H1 (cell line): ENCODE measurements at regions not wholly inside any gene's neighbourhood (a gene's known extent, or its start where the extent isn't known, plus 50 kb on each side); places are given as distances from the start of the nearest gene placed in this dataset.

ENCODE experiments used
- CTCF ChIA-PET: fragments of 300-600 bp; sonication (Branson Sonifier 250); formaldehyde crosslinking; loops from one replicate; lab custom pipeline; 2021; ENCODE audit not compliant: partially characterized antibody; lab: Charles Lee
- POLR2A ChIA-PET: fragments of 300-600 bp; sonication (Branson Sonifier 250); formaldehyde crosslinking; loops from one replicate; lab custom pipeline; 2021; ENCODE audit warnings: inconsistent platforms; ENCODE audit not compliant: partially characterized antibody; lab: Charles Lee
- DNase-seq, 2 experiments: peaks; one replicate each; pipeline versions ENCODE4 v3.0.0 to v3.0.0-alpha.2; 2010 to 2022; ENCODE audit warnings: low spot score in 2 of 2, low read depth in 1 of 2, mixed read lengths in 1 of 2
- FAIRE-seq: peaks from 2 replicates; lab custom pipeline; 2011; peaks lifted over from hg19 to GRCh38; lab: Jason Lieb, UNC
- H2AFZ ChIP-seq: 2 replicates; pipeline ENCODE4 v1.8.1; 2012; ENCODE audit warnings: low read length, inconsistent platforms
- H2AK5ac ChIP-seq: 2 replicates; pipeline ENCODE4 v1.6.1; 2013; ENCODE audit warnings: low read depth, low read length
- H2BK120ac ChIP-seq: replicated peaks from 2 replicates; pipeline ENCODE3; 2013; ENCODE audit warnings: low read depth, low read length, inconsistent platforms
- H2BK12ac ChIP-seq: 2 replicates; pipeline ENCODE4 v1.6.1; 2013; ENCODE audit warnings: low read depth, low read length
- H2BK15ac ChIP-seq: 2 replicates; pipeline ENCODE4 v1.6.1; 2013; ENCODE audit warnings: low read length
- H2BK20ac ChIP-seq: 2 replicates; pipeline ENCODE4 v1.6.1; 2013; ENCODE audit warnings: low read length
- H2BK5ac ChIP-seq: 2 replicates; pipeline ENCODE4 v1.6.1; 2013; ENCODE audit warnings: low read depth, low read length
- H3K14ac ChIP-seq: 2 replicates; pipeline ENCODE4 v1.6.1; 2013; ENCODE audit warnings: inconsistent platforms; ENCODE audit not compliant: insufficient read length
- H3K18ac ChIP-seq: 2 replicates; pipeline ENCODE4 v1.6.1; 2013; ENCODE audit warnings: low read length; ENCODE audit errors: extremely low read depth
- H3K23ac ChIP-seq: 2 replicates; pipeline ENCODE4 v1.6.1; 2013; ENCODE audit warnings: inconsistent platforms; ENCODE audit not compliant: insufficient read length
- H3K23me2 ChIP-seq: 2 replicates; pipeline ENCODE4 v1.6.1; 2013; ENCODE audit warnings: low read depth, low read length
- H3K27ac ChIP-seq: 2 replicates; pipeline ENCODE4 v1.6.1; 2011; ENCODE audit warnings: low read depth, low read length, inconsistent platforms
- H3K27me3 ChIP-seq, 4 experiments: replicated peaks in 1 of 4; 1 replicate in 1 of 4; 2 replicates in 3 of 4; pipeline versions ENCODE4 v1.6.1 to v1.8.1; 2011 to 2013; ENCODE audit warnings: low read length in 3 of 4, mild to moderate bottlenecking in 3 of 4, inconsistent platforms in 2 of 4, mixed read lengths in 2 of 4, moderate library complexity in 1 of 4; ENCODE audit not compliant: control insufficient read depth in 3 of 4, insufficient read depth in 3 of 4; ENCODE audit errors: extremely low read depth in 1 of 4
- H3K36me3 ChIP-seq, 4 experiments: 2 replicates each; pipeline versions ENCODE4 v1.6.1 to v1.8.1; 2011 to 2013; ENCODE audit warnings: mild to moderate bottlenecking in 4 of 4, low read length in 3 of 4, moderate library complexity in 2 of 4, control low read depth in 1 of 4, inconsistent platforms in 1 of 4; ENCODE audit not compliant: insufficient read depth in 4 of 4, control insufficient read depth in 2 of 4
- H3K4ac ChIP-seq: replicated peaks from 2 replicates; pipeline ENCODE3; 2013; ENCODE audit warnings: low read length, low read depth, mixed read lengths, inconsistent platforms; ENCODE audit not compliant: insufficient read length
- H3K4me1 ChIP-seq, 4 experiments: replicated peaks in 1 of 4; 1 replicate in 1 of 4; 2 replicates in 3 of 4; pipeline versions ENCODE4 v1.6.1 to v1.8.1; 2011 to 2013; ENCODE audit warnings: low read length in 3 of 4, inconsistent platforms in 2 of 4, mixed read lengths in 1 of 4; ENCODE audit not compliant: insufficient read depth in 4 of 4, control insufficient read depth in 3 of 4
- H3K4me2 ChIP-seq, 2 experiments: 2 replicates each; pipeline versions ENCODE4 v1.6.1 to v1.8.1; 2011 to 2013; ENCODE audit warnings: low read depth in 2 of 2, low read length in 2 of 2, control low read depth in 1 of 2, inconsistent platforms in 1 of 2, mild to moderate bottlenecking in 1 of 2; ENCODE audit not compliant: insufficient read depth in 1 of 2
- H3K4me3 ChIP-seq, 4 experiments: fragments of 200-600, 300-600 bp in 1 of 4; sonication (generic), shearing (Covaris generic), sonication (Bioruptor Twin) in 1 of 4; 2 replicates each; pipeline versions ENCODE4 v1.5.1 to v1.8.1; 2011 to 2016; ENCODE audit warnings: low read length in 4 of 4, low read depth in 3 of 4, control low read depth in 2 of 4, inconsistent platforms in 2 of 4, mild to moderate bottlenecking in 2 of 4, mixed read lengths in 1 of 4, moderate library complexity in 1 of 4; ENCODE audit not compliant: insufficient read depth in 2 of 4; ENCODE audit errors: extremely low read depth in 1 of 4
- H3K56ac ChIP-seq: replicated peaks from 2 replicates; pipeline ENCODE3; 2013; ENCODE audit warnings: low read depth, mild to moderate bottlenecking, mixed read lengths, low read length, inconsistent platforms; ENCODE audit not compliant: insufficient read length
- H3K79me1 ChIP-seq: 2 replicates; pipeline ENCODE4 v1.6.1; 2013; ENCODE audit warnings: low read depth, low read length, control low read depth
- H3K79me2 ChIP-seq, 2 experiments: 2 replicates each; pipeline versions ENCODE4 v1.6.1 to v1.8.1; 2012 to 2013; ENCODE audit warnings: low read length in 2 of 2, mild to moderate bottlenecking in 2 of 2, inconsistent platforms in 1 of 2; ENCODE audit not compliant: insufficient read depth in 2 of 2, control insufficient read depth in 1 of 2
- H3K9ac ChIP-seq, 4 experiments: replicated peaks in 1 of 4; 1 replicate in 1 of 4; 2 replicates in 3 of 4; pipeline versions ENCODE4 v1.6.1 to v1.8.1; 2011 to 2013; ENCODE audit warnings: low read depth in 3 of 4, low read length in 3 of 4, control low read depth in 2 of 4, mild to moderate bottlenecking in 2 of 4, moderate library complexity in 2 of 4, inconsistent platforms in 1 of 4; ENCODE audit errors: extremely low read depth in 1 of 4
- H3K9me3 ChIP-seq, 2 experiments: 2 replicates each; pipeline versions ENCODE4 v1.6.1 to v1.8.1; 2012 to 2013; ENCODE audit warnings: mild to moderate bottlenecking in 2 of 2, moderate library complexity in 2 of 2, control low read depth in 1 of 2, inconsistent platforms in 1 of 2, low read depth in 1 of 2, low read length in 1 of 2, mixed read lengths in 1 of 2; ENCODE audit not compliant: insufficient read depth in 2 of 2
- H4K20me1 ChIP-seq, 2 experiments: replicated peaks in 1 of 2; 2 replicates each; pipeline versions ENCODE3 to v1.8.1; 2011 to 2013; ENCODE audit warnings: inconsistent platforms in 2 of 2, low read length in 2 of 2, mild to moderate bottlenecking in 1 of 2; ENCODE audit not compliant: insufficient read depth in 2 of 2, control insufficient read depth in 1 of 2
- H4K5ac ChIP-seq: 2 replicates; pipeline ENCODE4 v1.6.1; 2013; ENCODE audit warnings: low read length, low read depth, mixed read lengths, inconsistent platforms; ENCODE audit not compliant: insufficient read length
- H4K8ac ChIP-seq: 2 replicates; pipeline ENCODE4 v1.8.0; 2013; ENCODE audit warnings: mild to moderate bottlenecking, moderate library complexity, low read length, inconsistent platforms; ENCODE audit not compliant: insufficient read depth; ENCODE audit errors: extremely low read depth
- H4K91ac ChIP-seq: replicated peaks from 2 replicates; pipeline ENCODE3; 2013; ENCODE audit warnings: low read length, mixed read lengths, inconsistent platforms; ENCODE audit not compliant: insufficient read length
- CBX8 ChIP-seq: fragments of 300-800, 300-1000 bp; sonication (generic); IDR thresholded peaks from 2 replicates; pipeline ENCODE4 v1.7.1; 2016; ENCODE audit warnings: low read depth, low read length, borderline replicate concordance
- JUN ChIP-seq: IDR thresholded peaks from 2 replicates; pipeline ENCODE4 v1.6.1; 2011; ENCODE audit warnings: low read depth, mild to moderate bottlenecking, improper control_type of control experiment, low read length
- WGBS, 2 experiments: shearing (Covaris generic) in 1 of 2; methylation state at CpG; one replicate each; pipeline versions ENCODE4 v1.1.6 to v1.1.7; 2013 to 2015; ENCODE audit warnings: low lambda C conversion rate in 2 of 2, mixed read lengths in 2 of 2, inconsistent platforms in 1 of 2, low coverage in 1 of 2, missing lambda C conversion rate in 1 of 2; ENCODE audit not compliant: insufficient replicate concordance in 2 of 2, insufficient coverage in 1 of 2, insufficient read length in 1 of 2; ENCODE audit errors: extremely low coverage in 1 of 2, missing lambda C conversion rate in 1 of 2; 5-methylcytosine and 5-hydroxymethylcytosine counted together

DNA sequence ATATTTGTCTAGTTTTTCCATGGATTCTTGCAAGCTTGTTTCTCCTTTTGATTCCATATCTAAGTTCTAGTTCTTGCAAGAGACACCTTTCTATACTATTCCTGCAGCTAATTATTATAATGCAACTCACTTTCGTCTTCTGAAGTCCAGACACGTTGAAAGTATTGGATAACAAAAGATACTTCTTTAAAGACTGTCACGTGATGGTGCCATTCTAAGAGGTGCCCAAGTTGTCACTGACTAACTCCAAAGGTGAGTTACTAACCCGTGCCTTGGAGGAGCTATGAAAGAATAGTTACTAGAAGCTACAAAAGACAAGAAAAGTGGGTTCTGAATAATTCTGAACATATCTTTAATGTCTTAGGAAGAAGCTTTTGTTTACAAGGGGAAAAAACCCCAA, 322.6 kb downstream of the HDGFL1 start:
- Histone ChIP-seq H3K18ac (no peak overlapping the region), H3K4me3 (no peak overlapping the region), H4K20me1 (no peaks in the 10 kb centered on the region), H3K79me1 (no peaks in the 10 kb centered on the region), H3K9me3 (no peaks in the 10 kb centered on the region), H3K14ac (no peak overlapping the region), H3K36me3 (no peaks in the 10 kb centered on the region; a peak in 1 of 8 replicates), H2AFZ (no peak overlapping the region), H3K23me2 (no peaks in the 10 kb centered on the region), H2AK5ac (no peak overlapping the region), H3K4ac (no peak overlapping the region), H4K5ac (no peak overlapping the region), H2BK5ac (no peak overlapping the region), H2BK120ac (no peak overlapping the region), H4K91ac (no peak overlapping the region), H3K56ac (no peak overlapping the region), H3K4me2 (no peak overlapping the region), H3K9ac (no peak overlapping the region), H2BK20ac (no peak overlapping the region), H3K23ac (no peak overlapping the region), H4K8ac (no peak overlapping the region), H3K79me2 (no peaks in the 10 kb centered on the region), H3K27ac (no peak overlapping the region), H2BK12ac (no peak overlapping the region), H2BK15ac (no peak overlapping the region), H3K27me3 (no peaks in the 10 kb centered on the region), H3K4me1 (peaks cover 0 to 5% (median 0%) of the 10 kb centered on the region in 4 experiments; a peak in 1 of 7 replicates)
- no peak for DNase-seq
- POLR2A ChIA-PET: interaction anchor here (2.6 kb wide), 1 partner anchor 13 kb away, joined by 6 read pairs; no protein-coding TSS in a partner anchor
- CTCF ChIA-PET: interaction anchor here (1.1 to 1.2 kb wide), 3 partner anchors 9 to 25 kb away, joined by 3 read pairs; no protein-coding TSS in a partner anchor
- 94% methylated on average over 4 of the region's 4 CpGs; no CpG with 5 or more reads in 1 of the 2 experiments for WGBS, 2 experiments
- FAIRE-seq: no peak
- TF ChIP-seq JUN (no peak), CBX8 (no peak)
